Dermis blood vessel endothelial cell (primary cell): ENCODE measurements at regions not wholly inside any gene's neighbourhood (a gene's known extent, or its start where the extent isn't known, plus 50 kb on each side); places are given as distances from the start of the nearest gene placed in this dataset.

ENCODE experiments used
- DNase-seq: peaks from one replicate; pipeline ENCODE4 v3.0.0; 2010

DNA sequence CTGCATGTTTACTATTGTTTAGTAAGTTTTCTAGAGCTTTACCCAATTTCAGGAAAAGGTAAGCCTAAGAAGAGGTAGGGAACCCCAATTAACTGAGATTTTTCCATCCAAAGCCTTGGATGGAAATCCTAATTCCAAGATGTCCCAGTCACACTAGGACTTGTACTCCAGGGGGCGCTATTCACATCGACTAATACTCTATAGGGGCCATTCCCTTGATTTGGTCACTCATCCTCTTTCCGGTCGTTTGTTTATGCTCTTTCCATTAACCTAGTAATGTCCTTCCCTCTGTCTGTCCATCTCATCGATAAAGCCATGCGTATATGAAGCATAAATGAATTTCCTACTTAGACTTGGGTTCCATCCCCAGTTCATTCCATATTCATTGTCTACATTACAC, 80.8 kb upstream of the FUCA2 start:
- no peak for DNase-seq

DNA sequence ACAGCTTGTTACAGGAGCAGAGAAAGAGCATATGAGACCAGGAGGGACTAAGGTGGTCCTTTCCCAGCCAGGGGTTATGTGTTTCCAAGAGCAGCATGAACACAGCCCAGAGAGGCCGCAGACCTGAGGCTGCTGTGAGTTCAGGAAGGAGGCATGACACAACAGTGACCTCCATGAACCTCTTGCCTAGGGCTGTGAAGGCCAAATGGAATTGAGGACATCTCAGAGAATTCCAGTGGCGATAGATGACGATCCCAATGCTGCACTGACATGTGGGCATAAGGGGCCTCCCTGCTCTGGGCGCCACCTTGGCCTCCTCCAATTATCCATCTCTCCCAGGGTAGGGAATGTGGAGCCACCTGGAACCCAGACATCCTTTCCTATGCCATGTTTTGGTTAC, 79.9 kb upstream of the FUCA2 start:
- no peak for DNase-seq

GRCh38 chr6:143589162-143589561, 77.6 kb upstream of the FUCA2 start:
- no peak for DNase-seq

GRCh38 chr6:143586557-143586956, 75.0 kb upstream of the FUCA2 start:
- no peak for DNase-seq

DNA sequence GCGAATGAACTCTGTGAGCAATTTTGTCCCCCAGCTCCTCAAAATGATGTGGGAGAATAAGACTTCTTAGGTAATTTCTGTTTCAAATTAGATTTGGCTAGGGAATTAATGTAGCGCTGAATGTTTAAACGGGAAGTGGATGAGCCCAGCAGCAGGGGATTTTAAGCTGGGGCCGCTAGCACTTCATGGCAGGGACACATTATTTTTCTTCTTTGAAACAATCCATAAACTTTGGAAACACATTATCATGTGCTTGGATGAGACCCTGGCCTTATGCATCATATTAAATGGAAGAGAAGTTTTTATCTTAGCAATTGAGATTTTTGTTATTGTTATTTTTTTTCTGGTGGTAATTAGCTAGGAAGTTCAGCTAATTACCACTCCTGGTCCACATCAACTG, 74.2 kb upstream of the FUCA2 start:
- DNase-seq = no peak

- no peak for DNase-seq
These were observed 73.7 kb upstream of the FUCA2 start for GRCh38 chr6:143585241-143585640.

GRCh38 chr6:143583542-143584327, 72.2 kb upstream of the FUCA2 start:
- no peak for DNase-seq

- no peak for DNase-seq
These were observed 70.4 kb upstream of the FUCA2 start for GRCh38 chr6:143581835-143582480.

- peak; percentile 87 for DNase-seq
These were observed 68.2 kb upstream of the FUCA2 start for GRCh38 chr6:143579703-143580102.

DNA sequence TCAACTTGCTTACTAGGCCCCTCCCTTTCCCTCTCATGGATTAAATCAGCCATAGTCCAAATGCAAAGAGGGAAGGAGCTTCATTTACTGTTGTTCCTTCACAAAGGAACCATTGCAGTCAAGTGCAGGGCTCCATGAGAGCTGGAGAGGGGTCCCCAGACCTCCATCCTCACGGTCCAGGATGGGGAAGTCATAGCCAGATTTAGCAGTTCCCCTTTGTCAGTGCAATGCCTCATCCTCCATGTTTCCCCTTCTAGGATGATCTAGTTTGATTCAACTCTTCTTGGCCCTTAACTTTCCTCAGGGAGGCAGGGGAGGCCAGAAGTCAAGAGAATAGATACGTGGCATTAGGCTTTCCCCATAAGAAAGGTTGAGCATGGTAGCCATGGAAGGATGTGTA, 66.5 kb upstream of the FUCA2 start:
- DNase-seq = no peak

DNA sequence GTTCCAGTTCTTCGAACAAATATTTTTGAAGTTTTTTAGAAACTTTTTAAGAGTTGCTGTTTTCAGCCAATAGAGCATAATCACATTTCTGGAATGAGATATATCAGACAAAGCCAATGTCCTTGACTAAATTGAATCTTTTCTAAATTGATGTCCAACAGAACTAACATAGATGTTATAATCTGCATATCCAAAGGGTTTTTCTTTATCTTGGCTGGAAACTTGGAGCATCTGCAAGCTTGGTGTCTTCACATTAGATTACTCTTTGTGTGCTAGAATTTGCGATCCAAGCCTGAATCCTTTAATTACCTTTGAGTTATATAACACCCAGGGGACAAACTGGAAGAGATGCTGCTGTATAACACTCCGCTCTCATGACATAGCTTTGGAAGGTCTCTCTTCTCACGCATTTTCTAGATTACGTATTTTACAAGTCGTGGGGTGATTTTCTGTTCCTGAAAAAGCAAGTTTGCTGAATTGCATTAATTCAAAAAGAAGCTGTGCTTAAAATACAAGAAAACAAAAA, 64.4 kb upstream of the FUCA2 start:
- no peak for DNase-seq

DNA sequence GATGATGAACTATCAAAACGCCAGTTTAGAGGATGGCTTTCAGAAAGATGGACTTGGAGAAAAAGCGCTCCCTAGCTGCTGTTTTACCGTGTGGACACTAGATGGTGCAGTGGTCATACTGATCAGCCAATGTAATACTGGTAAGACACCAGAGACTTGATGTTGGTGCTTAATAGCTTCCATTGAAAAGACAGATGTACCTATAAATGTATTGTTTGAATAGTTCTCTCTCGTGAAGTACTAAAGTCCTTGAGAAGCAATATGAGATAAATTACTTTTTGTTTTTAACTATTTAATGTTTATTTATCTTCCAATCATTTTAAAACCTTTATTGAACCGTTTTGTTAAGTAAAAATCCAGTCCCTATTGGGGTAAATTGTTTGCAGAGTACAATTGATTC, 63.9 kb upstream of the FUCA2 start:
- DNase-seq = peak; percentile 92

DNA sequence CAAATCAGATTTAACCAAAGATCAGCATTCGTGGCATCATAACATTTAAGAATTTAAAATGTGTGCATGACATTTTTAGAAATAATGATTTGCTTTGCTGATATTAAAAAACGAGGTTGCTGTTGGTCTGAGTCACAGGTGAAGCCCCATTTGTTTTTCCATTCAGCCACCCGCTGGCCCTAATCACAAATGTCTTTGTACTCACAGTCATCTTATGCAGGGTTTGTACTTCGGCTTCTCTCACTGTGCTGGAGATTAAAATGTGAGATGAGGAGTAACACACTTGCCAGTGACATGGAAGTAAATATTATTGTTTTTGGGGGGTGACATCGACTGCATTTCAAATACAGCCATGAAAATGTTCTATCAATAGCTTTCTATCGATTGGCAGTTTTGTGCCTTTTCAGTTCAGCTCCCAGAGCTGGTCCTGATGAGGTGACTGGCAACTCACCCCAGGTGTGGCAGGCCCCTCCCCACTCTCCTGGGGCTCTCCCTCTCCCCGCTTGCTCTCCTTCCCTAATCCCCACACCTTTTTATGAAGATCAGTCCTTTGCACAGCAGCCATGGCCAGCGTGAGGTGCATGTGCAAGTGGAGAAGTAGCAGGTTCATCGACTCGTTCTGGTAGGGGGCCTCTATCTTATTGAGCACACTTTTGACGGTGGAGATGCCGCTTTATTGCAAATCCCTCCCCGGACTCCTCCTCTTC, 58.8 kb upstream of the FUCA2 start:
- DNase-seq = no peak

DNA sequence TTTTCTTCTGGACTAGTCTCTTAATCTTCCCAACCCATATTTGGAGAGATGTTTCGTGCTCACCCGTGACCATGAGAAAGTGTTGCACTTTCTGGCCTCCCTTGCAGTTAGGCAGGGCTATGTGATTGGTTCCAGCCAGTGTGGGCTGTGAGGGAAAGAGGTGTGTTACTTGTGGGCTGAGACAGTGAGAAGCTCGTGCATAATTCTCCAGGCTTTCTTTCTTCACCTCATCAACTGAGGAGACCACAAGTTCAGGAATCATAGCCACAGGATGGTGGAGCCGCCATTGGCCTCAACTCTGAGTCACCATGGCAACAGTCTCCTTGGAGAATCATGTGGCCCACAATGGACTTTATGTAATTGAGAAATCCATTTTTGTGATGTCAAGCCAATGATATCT, 57.5 kb upstream of the FUCA2 start:
- peak; percentile 5 for DNase-seq

- DNase-seq = no peak
These were observed 53.0 kb upstream of the FUCA2 start for GRCh38 chr6:143564484-143565017.

DNA sequence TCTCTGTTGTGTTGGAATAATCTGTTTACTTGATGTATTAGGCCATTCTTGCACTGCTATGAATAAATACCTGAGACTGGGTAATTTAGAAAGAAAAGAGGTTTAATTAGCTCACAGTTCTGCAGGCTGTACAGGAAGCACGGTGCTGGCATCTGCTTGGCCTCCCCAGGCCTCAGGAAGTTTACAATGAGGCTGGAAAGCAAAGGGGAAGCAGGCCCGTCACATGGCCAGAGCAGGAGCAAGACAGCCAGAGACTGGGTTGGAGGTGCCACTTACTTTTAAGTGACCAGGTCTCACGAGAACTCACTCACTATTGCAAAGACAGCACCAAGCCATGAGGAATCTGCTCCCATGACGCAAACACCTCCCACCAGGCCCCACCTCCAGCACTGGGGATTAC, 50.6 kb upstream of the FUCA2 start:
- peak; percentile 64 for DNase-seq
